ENCODE measurements at regions not wholly inside any gene's neighbourhood (a gene's known extent, or its start where the extent isn't known, plus 50 kb on each side); places are given as distances from the start of the nearest gene placed in this dataset.

GRCh38 chr5:93039888-93040287 is 541.1 kb downstream of the NR2F1-AS1 start:
- no peak overlapping the region for H3K4me3 ChIP-seq
- H3K27me3 ChIP-seq: no peaks in the 10 kb centered on the region
- DNase-seq: no peak
- TF ChIP-seq CTCF (IDR thresholded peaks at IDR 0.05): no peak
- H3K36me3 ChIP-seq: no peaks in the 10 kb centered on the region
- H3K4me1 ChIP-seq: no peaks in the 10 kb centered on the region
- H3K9me3 ChIP-seq: no peaks in the 10 kb centered on the region
- no peak overlapping the region for H3K27ac ChIP-seq
- intact Hi-C loops (cut with DNase I; ENCODE audit: low total_unique reads): no loop called here

- DNase-seq: no peak
- Histone ChIP-seq H3K27ac (no peak overlapping the region), H3K4me1 (no peaks in the 10 kb centered on the region), H3K4me3 (no peak overlapping the region), H3K36me3 (no peaks in the 10 kb centered on the region), H3K27me3 (no peaks in the 10 kb centered on the region), H3K9me3 (no peaks in the 10 kb centered on the region)
- intact Hi-C loops (cut with DNase I; ENCODE audit: low total_unique reads): no loop called here
- TF ChIP-seq CTCF (IDR thresholded peaks at IDR 0.05): no peak
Observed at GRCh38 chr5:93034621-93035590, 546.1 kb downstream of the NR2F1-AS1 start.

GRCh38 chr5:93022796-93023447 is 558.1 kb downstream of the NR2F1-AS1 start:
- Histone ChIP-seq H3K27ac (no peak overlapping the region), H3K36me3 (no peaks in the 10 kb centered on the region), H3K9me3 (no peaks in the 10 kb centered on the region), H3K27me3 (no peaks in the 10 kb centered on the region), H3K4me3 (no peak overlapping the region), H3K4me1 (no peaks in the 10 kb centered on the region)
- DNase-seq: no peak
- TF ChIP-seq CTCF (IDR thresholded peaks at IDR 0.05): no peak
- intact Hi-C loops (cut with DNase I; ENCODE audit: low total_unique reads): no loop called here

GRCh38 chr5:93022211-93022610 is 558.8 kb downstream of the NR2F1-AS1 start:
- H3K4me3 ChIP-seq: no peak overlapping the region
- H3K9me3 ChIP-seq: no peaks in the 10 kb centered on the region
- no peaks in the 10 kb centered on the region for H3K36me3 ChIP-seq
- H3K27ac ChIP-seq: no peak overlapping the region
- intact Hi-C loops (cut with DNase I; ENCODE audit: low total_unique reads): no loop called here
- no peak for DNase-seq
- no peaks in the 10 kb centered on the region for H3K4me1 ChIP-seq
- TF ChIP-seq CTCF (IDR thresholded peaks at IDR 0.05): no peak
- H3K27me3 ChIP-seq: no peaks in the 10 kb centered on the region

GRCh38 chr5:93019896-93020295 is 561.1 kb downstream of the NR2F1-AS1 start:
- H3K27ac ChIP-seq: no peak overlapping the region
- H3K4me3 ChIP-seq: no peak overlapping the region
- no peaks in the 10 kb centered on the region for H3K36me3 ChIP-seq
- intact Hi-C loops (cut with DNase I; ENCODE audit: low total_unique reads): no loop called here
- DNase-seq: no peak
- no peaks in the 10 kb centered on the region for H3K27me3 ChIP-seq
- no peaks in the 10 kb centered on the region for H3K9me3 ChIP-seq
- no peaks in the 10 kb centered on the region for H3K4me1 ChIP-seq
- TF ChIP-seq CTCF (IDR thresholded peaks at IDR 0.05): no peak

Measured in tibial artery (tissue), 4 donors.